ENCODE measurements at regions not wholly inside any gene's neighbourhood (a gene's known extent, or its start where the extent isn't known, plus 50 kb on each side); places are given as distances from the start of the nearest gene placed in this dataset.
"Not testable (repeated sequence)": the region's sequence is repeated elsewhere in the genome, so short reads cannot be mapped to it uniquely, and the experiment has no call there.

- in situ Hi-C loops (cut with HindIII; ENCODE audit: low pct_unique_long_range_greater_than_20kb, low sequenced_read_pairs): no loop called here
- no peak for DNase-seq (ENCODE audit: low read depth, low spot score)
Measured at GRCh38 chr6:19692506-19693298, 144.5 kb upstream of the ID4 start.

- in situ Hi-C loops (cut with HindIII; ENCODE audit: low pct_unique_long_range_greater_than_20kb, low sequenced_read_pairs): no loop called here
- no peak for DNase-seq (ENCODE audit: low read depth, low spot score)
Measured at GRCh38 chr6:19694697-19695096, 142.5 kb upstream of the ID4 start.

GRCh38 chr6:19697744-19698290, 139.4 kb upstream of the ID4 start:
- in situ Hi-C loops (cut with HindIII; ENCODE audit: low pct_unique_long_range_greater_than_20kb, low sequenced_read_pairs): no loop called here
- DNase-seq (ENCODE audit: low read depth, low spot score): no peak

- in situ Hi-C loops (cut with HindIII; ENCODE audit: low pct_unique_long_range_greater_than_20kb, low sequenced_read_pairs): no loop called here
- no peak for DNase-seq (ENCODE audit: low read depth, low spot score)
Measured at GRCh38 chr6:19699932-19700331, 137.2 kb upstream of the ID4 start.

- no peak for DNase-seq (ENCODE audit: low read depth, low spot score)
- in situ Hi-C loops (cut with HindIII; ENCODE audit: low pct_unique_long_range_greater_than_20kb, low sequenced_read_pairs): no loop called here
Measured at GRCh38 chr6:19705606-19706005, 131.6 kb upstream of the ID4 start.

- in situ Hi-C loops (cut with HindIII; ENCODE audit: low pct_unique_long_range_greater_than_20kb, low sequenced_read_pairs): no loop called here
- peak; percentile 41 for DNase-seq (ENCODE audit: low read depth, low spot score)
Measured at GRCh38 chr6:19712012-19712688, 125.0 kb upstream of the ID4 start.

- in situ Hi-C loops (cut with HindIII; ENCODE audit: low pct_unique_long_range_greater_than_20kb, low sequenced_read_pairs): no loop called here
Measured at GRCh38 chr6:19712998-19713397, 124.2 kb upstream of the ID4 start.

GRCh38 chr6:19713411-19713810, 123.8 kb upstream of the ID4 start:
- in situ Hi-C loops (cut with HindIII; ENCODE audit: low pct_unique_long_range_greater_than_20kb, low sequenced_read_pairs): no loop called here

More at GRCh38 chr6:19712998-19713397, 124.2 kb upstream of the ID4 start:
- no peak for DNase-seq (ENCODE audit: low read depth, low spot score)

GRCh38 chr6:19713984-19714383, 123.2 kb upstream of the ID4 start:
- DNase-seq (ENCODE audit: low read depth, low spot score): no peak
- in situ Hi-C loops (cut with HindIII; ENCODE audit: low pct_unique_long_range_greater_than_20kb, low sequenced_read_pairs): no loop called here

More at GRCh38 chr6:19713411-19713810, 123.8 kb upstream of the ID4 start:
- no peak for DNase-seq (ENCODE audit: low read depth, low spot score)

- no peak for DNase-seq (ENCODE audit: low read depth, low spot score)
- in situ Hi-C loops (cut with HindIII; ENCODE audit: low pct_unique_long_range_greater_than_20kb, low sequenced_read_pairs): no loop called here
Measured at GRCh38 chr6:19714434-19715166, 122.6 kb upstream of the ID4 start.

- in situ Hi-C loops (cut with HindIII; ENCODE audit: low pct_unique_long_range_greater_than_20kb, low sequenced_read_pairs): no loop called here
- DNase-seq (ENCODE audit: low read depth, low spot score): no peak
Measured at GRCh38 chr6:19715167-19715551, 122.0 kb upstream of the ID4 start.

- in situ Hi-C loops (cut with HindIII; ENCODE audit: low pct_unique_long_range_greater_than_20kb, low sequenced_read_pairs): no loop called here
- no peak for DNase-seq (ENCODE audit: low read depth, low spot score)
Measured at GRCh38 chr6:19719691-19720128, 117.5 kb upstream of the ID4 start.

- no peak for DNase-seq (ENCODE audit: low read depth, low spot score)
- in situ Hi-C loops (cut with HindIII; ENCODE audit: low pct_unique_long_range_greater_than_20kb, low sequenced_read_pairs): no loop called here
Measured at GRCh38 chr6:19721766-19722377, 115.3 kb upstream of the ID4 start.

GRCh38 chr6:19722999-19723398, 114.2 kb upstream of the ID4 start:
- no peak for DNase-seq (ENCODE audit: low read depth, low spot score)
- in situ Hi-C loops (cut with HindIII; ENCODE audit: low pct_unique_long_range_greater_than_20kb, low sequenced_read_pairs): no loop called here

- DNase-seq (ENCODE audit: low read depth, low spot score): peak; percentile 21
Measured at GRCh38 chr6:19723545-19723944, 113.6 kb upstream of the ID4 start.

GRCh38 chr6:19725436-19725835, 111.7 kb upstream of the ID4 start:
- in situ Hi-C loops (cut with HindIII; ENCODE audit: low pct_unique_long_range_greater_than_20kb, low sequenced_read_pairs); DNase-seq (ENCODE audit: low read depth, low spot score): not testable (repeated sequence)

More at GRCh38 chr6:19723545-19723944, 113.6 kb upstream of the ID4 start:
- in situ Hi-C loops (cut with HindIII; ENCODE audit: low pct_unique_long_range_greater_than_20kb, low sequenced_read_pairs): no loop called here

- DNase-seq (ENCODE audit: low read depth, low spot score): peak; percentile 41
Measured at GRCh38 chr6:19731282-19731681, 105.9 kb upstream of the ID4 start.

GRCh38 chr6:19734061-19734460, 103.1 kb upstream of the ID4 start:
- in situ Hi-C loops (cut with HindIII; ENCODE audit: low pct_unique_long_range_greater_than_20kb, low sequenced_read_pairs): no loop called here
- DNase-seq (ENCODE audit: low read depth, low spot score): peak; percentile 8

More at GRCh38 chr6:19731282-19731681, 105.9 kb upstream of the ID4 start:
- in situ Hi-C loops (cut with HindIII; ENCODE audit: low pct_unique_long_range_greater_than_20kb, low sequenced_read_pairs): no loop called here

All from SK-MEL-5 (cell line).